Keratinocyte (primary cell): ENCODE measurements at regions not wholly inside any gene's neighbourhood (a gene's known extent, or its start where the extent isn't known, plus 50 kb on each side); places are given as distances from the start of the nearest gene placed in this dataset.

ENCODE experiments used
- CTCF ChIP-seq, 3 experiments: IDR thresholded peaks in 1 of 3; conservative IDR thresholded peaks in 1 of 3; optimal IDR thresholded peaks in 1 of 3; 2 replicates in 2 of 3; 3 replicates in 1 of 3; pipeline versions ENCODE3 to v1.5.1; 2011; ENCODE audit warnings: low read length in 3 of 3, mild to moderate bottlenecking in 3 of 3, moderate library complexity in 2 of 3, control low read depth in 1 of 3, inconsistent platforms in 1 of 3; ENCODE audit not compliant: insufficient read depth in 2 of 3; ENCODE audit errors: extremely low read depth in 1 of 3
- EZH2 ChIP-seq: IDR thresholded peaks from one replicate; pipeline ENCODE4 v1.6.1; 2012; ENCODE audit warnings: inconsistent platforms, mild to moderate bottlenecking, low read length, moderate library complexity

- TF ChIP-seq CTCF (optimal IDR thresholded peaks at IDR 0.05 in 1 of 3, IDR thresholded peaks at IDR 0.05 in 1 of 3, conservative IDR thresholded peaks at IDR 0.05 in 1 of 3; ENCODE audit: extremely low read depth in 1 of 3, insufficient read depth in 2 of 3, low read length in 3 of 3) (no peak), EZH2 (no peak)
Observed at GRCh38 chr10:78202386-78202785, 168.7 kb downstream of the RPS24 start.
